CD4-positive, alpha-beta T cell treated with Interleukin-15 for 4 hours (primary cell): ENCODE measurements at regions not wholly inside any gene's neighbourhood (a gene's known extent, or its start where the extent isn't known, plus 50 kb on each side); places are given as distances from the start of the nearest gene placed in this dataset.
"Not testable (repeated sequence)": the region's sequence is repeated elsewhere in the genome, so short reads cannot be mapped to it uniquely, and the experiment has no call there.

Experiments used
- DNase-seq: peaks from one replicate; pipeline ENCODE4 v3.0.0-alpha.2; 2020; ENCODE audit warnings: low spot score

DNA sequence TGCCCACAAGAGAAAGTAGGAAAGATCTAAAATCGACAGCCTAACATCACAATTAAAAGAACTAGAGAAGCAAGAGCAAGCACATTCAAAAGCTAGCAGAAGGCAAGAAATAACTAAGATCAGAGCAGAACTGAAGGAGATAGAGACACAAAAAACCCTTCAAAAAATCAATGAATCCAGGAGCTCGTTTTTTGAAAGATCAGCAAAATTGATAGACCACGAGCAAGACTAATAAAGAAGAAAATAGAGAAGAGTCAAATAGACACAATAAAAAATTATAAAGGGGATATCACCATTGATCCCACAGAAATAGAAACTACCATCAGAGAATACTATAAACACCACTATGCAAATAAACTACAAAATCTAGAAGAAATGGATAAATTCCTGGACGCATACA lies 693.6 kb upstream of the SETBP1 start:
- not testable (repeated sequence) for DNase-seq

DNA sequence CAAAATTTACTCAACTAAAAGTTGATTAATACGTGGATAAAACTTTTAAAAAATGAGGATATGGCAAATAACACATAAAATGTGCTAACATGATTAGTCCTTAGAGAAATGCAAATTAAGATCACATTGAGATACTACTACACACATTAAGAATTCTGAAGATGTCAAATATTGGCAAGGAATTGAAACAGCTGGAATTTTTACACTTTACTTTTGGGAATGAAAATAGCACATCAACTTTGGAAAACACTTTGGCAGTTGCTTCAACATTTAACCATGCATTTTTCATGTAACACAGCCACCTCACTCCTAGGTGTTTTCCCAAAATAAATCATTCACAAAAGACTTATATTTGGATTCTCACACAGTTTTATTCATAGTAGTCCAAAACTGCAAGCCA lies 687.9 kb upstream of the SETBP1 start:
- no peak for DNase-seq

DNA sequence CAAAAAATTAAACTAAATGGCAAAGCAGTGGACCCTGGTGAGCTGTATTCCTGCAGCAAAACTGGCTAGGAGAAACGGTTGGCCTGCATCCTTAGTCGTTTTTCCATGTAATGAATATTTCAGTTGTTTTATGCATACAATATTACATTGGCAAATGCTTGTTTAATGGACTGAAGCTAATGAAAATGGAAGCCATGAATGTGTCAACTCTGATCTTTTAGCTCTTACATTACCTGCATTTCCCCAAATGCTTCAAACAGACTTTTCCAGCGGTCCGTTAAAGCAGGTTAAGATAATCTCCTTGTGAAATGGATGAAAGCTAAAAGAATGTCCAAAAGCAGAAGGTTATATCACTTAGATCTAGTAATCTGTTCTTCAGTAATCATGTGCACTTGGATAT lies 686.3 kb upstream of the SETBP1 start:
- no peak for DNase-seq

DNA sequence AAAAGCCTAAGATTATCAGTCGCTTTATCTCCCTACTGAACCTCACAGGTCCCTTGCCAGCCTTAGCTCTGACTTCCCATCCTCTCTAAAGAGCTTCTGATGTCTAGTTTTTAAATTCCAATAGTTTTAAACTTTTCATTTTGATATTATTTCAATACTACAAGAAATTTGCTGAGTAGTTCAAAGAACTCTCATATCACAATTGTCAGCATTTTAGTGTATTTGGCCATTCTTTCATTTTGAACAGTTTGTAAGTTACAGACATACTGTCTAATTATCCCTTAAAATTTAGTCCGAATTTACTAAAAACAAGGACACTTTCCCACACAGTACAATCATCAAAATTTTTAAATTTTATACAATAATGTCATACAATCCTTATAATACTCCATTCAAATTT lies 666.8 kb upstream of the SETBP1 start:
- no peak for DNase-seq

DNA sequence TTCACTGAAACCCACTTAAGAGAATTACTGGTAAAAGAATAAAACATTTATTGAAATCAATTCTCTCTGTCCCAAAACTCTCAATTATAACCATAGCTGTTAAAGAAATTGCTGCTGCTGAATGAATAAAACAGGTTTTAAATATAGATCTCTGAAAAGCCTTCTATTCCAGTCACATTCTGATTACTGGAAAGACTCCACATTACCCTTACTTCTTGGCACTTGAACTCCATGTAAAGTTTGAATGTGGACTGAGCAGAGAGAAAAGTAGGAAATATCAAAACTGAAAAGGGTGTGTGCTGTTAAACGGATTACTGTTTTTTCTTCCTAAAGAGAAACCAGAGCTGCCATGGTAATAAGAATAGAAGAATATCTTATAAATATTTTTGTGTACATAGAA lies 655.3 kb upstream of the SETBP1 start:
- DNase-seq = no peak

DNA sequence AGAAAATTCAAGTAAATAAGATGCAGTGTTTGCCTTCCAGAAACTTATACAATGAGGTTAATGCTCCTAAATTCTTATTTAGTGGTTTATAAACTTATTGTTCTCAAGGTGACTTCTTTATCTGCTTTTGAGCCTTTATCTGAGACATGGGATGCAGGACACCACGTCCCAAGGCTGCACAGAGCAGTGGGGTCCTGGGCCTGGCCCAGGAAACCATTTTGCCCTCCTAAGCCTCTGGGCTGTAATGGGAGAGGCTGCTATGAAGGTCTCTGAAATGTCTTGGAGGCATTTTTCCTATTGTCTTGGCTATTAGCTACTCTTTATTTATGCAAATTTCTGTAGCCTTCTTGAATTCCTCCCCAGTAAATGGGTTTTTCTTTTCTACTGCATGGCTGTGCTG lies 652.6 kb upstream of the SETBP1 start:
- no peak for DNase-seq

DNA sequence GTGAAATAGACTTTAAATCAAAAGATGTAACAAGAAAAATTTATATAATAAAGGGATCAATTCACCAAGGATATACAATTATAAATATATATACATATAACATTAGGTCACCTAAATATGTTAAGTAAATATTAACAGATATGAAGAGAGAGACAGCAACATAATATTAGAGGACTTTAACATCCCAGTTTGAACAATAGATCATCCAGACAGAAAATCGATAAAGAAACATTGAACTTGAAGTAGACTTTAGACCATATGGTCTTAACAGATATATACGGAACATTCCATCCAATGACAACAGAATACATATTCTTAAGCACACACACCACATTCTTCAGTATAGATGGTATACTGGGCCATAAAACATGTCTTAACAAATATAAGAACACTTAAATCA lies 649.6 kb upstream of the SETBP1 start:
- DNase-seq = no peak

DNA sequence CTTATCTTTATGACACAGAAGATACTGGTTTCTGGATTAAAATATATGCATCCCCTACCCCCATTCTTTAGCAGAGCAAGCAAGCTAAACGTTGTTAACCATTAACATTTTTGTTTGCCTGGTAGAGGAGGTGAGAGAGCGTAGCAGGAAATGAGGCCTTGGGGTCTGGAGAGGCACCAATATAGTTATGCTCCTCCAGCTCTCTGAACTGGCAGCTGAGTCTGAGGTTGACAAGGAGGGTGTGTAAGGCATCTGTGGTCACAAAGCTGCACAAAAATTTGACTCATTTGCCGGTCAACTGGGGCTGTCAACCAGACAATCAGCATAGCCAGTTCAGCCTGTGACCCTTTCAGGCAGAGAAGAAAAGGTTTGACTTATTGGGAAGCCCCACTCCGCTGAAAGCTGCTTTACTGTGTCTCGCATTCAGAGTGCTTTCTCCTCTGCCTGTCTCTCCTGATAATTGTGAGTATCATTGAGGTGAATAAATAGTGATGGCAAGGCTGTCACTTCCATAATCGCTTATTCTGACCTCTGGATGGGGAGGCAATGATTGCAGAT lies 647.5 kb upstream of the SETBP1 start:
- no peak for DNase-seq

DNA sequence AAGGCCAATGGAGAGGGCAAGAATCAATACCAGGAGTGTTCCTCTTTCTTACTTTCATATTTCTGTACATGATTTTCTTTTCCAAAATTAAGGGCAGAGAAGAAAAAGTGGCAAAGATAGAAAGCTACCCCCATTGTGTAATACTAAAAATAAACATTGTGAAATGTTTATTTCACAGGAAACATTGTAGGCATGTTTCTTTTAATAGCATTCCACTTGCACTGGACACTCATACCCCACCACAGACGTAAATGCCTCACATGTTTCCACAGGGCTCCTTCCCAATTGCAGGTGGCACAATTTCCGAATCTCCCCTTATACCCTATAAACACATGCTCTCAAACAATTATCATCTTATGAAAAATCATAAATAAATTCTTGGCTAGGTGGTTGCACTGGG lies 645.1 kb upstream of the SETBP1 start:
- no peak for DNase-seq

DNA sequence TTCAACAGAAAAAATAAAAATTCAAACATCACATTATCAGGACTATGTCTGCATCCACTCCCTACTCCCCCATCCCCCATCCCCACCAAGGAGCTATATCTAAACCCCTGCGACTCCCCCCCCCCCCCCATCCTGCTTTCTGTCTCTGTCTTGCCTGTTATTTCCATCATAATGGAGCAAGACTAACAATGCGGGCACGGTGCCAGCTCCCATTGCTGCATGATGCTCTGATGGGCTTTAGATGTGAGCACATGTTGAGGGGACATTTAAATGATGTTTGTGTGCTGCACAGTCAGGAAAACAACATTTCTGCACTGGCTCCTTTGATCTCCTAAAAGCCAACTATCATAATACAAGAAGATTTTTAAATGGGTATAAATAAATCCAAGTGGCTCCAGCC lies 644.2 kb upstream of the SETBP1 start:
- no peak for DNase-seq

DNA sequence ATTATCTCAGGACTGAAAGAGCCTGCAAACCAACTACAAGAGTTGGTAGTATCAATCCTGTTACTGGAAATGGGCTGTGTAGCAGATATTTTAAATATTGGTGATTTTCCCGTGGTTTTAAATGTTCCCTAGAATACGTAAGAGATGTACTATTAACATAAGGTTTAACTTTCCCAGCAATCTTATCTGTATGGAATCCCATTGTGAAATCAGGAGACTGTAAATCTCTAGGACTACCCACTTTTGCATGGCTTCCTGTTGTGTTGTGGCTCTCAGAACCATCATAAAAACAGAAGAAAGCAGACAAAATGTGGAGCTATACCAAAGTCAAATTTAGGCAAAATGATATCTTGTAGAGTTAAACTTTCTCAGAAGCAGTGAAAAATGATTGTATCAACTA lies 641.5 kb upstream of the SETBP1 start:
- no peak for DNase-seq

DNA sequence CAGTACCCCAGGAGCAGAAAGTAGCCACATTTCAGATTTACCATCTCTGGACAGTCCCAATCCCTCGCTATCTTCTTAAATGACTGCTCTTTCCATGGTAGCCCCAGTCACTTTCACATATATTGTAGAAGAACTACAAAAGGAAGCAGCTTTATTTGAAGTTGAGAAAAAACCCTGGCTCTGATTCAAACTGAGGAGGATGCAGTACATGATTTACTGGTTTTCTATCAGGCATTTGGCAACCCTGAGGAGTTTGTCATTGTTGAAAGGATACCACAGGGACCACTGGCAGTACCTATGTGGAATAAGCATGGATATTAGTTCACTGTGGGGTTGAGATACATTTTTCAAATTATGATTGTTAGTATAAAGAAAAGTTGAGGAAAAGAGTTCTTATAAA lies 640.9 kb upstream of the SETBP1 start:
- no peak for DNase-seq

DNA sequence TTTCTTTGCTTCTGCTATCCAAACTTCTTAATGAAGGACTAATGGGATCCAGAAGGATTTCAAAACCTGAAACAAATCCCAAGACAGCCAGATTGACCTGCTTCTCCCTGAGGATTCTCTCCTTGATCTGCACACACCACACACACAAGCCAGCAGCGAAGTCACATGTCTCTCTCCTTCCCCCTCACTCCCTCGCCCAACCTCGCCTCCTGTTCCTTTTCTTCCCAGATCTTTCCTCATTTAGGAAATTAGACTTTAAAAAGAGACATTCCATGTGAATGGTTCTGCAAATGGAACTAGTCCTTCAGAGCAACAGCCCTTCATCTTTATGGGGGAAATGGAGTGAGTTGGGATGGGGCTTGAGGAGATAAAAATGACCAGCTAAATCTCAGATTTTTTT lies 639.1 kb upstream of the SETBP1 start:
- no peak for DNase-seq

DNA sequence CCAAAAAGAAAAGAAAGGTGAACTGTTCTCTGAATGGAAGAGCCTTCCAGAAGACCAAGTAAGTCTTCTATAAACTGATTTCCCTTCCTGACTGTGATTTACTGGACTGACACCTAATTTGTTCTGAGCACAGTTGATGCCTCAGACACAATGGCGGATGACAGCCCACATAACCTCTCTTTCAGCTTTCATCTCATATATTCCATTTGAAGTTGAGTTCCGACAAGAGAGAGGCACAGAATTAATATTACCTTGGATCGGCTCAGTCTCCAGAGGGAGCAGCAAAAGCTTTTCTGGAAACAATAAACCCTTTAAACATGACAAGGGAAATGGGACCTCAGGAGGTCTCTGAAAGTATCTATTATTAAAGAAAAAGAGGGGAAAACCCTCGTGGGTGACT lies 638.7 kb upstream of the SETBP1 start:
- no peak for DNase-seq

DNA sequence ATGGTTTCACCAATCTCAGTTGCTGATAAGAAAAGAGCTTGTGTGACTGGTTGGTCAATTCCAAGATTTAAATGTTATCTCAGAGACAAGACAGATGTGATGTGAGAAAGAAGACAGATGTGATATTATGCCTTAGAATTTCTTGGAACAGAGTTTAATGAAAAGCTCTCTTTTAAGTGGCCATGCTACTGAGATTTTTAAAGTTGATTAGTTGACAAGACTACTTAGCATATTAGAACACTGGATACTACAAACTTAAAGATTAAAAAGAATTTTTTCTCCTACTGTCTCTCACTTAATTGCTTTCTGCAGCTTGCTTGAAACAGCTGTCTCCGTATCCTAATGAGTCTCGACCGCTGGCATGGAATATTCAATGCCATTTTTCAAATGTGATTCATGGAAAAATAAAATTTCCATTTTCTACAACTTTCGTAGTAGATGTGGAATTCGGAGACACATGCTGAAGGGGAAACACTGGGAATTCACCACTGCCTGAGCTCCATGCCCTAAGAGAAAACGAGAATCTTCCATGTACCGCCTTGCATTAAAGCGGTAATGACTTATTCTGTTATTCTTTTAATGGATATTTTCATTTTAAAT lies 634.2 kb upstream of the SETBP1 start:
- no peak for DNase-seq

DNA sequence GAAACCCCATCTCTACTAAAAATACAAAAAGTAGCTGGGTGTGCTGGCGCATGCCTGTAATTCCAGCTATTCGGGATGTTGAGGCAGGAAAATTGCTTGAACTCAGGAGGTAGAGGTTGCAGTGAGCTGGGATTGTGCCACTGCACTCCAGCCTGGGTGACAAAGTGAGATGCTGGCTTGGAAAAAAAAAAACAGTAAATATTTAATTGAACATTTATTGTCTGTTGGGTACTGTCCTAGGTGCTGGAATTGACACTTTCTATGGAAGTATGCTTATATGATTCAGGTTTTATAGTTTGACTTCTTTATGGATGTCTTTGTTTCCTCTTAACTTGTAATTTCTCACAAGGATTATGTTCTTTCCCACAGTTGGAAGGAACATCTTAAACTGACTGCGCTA lies 633.1 kb upstream of the SETBP1 start:
- DNase-seq = no peak

DNA sequence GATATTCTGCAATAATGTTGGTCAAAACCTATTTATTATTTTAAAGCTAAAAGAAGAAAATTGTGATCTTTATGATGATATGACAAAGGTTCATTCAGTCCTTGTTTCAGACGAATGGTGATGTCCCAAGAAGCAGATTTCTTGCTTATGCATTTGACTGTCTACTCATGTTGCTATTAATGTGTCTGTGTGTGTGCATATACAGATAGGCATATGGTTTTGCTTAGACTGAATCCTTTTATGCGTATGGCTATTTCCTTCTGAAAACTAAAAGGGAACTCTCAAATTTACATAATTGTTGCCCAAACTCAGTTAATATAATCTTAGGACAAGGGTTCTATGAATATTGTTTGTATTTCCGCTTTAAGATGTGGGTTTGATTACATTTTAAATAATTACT lies 632.3 kb upstream of the SETBP1 start:
- DNase-seq = no peak

DNA sequence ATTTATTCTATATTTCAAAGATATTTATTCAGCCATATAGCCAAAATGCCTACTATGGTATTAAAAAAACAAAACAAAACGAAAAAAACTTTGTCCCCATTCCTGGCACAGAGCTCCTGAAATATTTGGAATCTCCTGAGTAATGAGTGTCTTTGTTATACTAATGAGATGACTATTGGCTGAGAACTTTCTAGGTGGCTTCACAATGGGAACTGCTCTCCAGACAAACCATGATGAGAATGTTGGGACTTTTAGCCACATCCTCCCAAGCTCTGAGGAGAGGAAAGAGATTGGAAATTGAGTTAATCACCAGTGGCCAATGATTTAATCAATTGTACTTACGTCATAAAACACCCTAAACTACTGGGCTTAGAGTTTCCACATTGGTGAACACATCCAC lies 631.8 kb upstream of the SETBP1 start:
- DNase-seq = no peak

DNA sequence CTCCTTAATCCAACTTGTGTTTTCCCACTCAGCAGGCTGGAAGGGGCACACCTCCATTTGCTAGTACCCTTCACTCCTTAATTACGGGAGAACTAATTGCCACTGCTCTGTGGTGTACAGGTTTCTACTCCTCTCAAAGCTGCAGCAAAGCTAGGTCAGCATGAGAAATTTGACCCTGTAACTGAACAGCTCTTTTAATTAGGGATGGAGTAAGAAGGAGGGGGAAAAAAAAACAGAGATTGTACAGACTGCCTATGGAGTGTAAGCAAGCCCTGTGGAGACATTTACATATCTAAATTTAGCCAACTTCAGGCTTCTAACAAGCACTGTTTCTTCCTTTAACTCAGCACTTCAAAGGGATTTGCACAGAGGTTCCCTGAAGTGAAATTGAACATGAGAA lies 629.7 kb upstream of the SETBP1 start:
- no peak for DNase-seq

DNA sequence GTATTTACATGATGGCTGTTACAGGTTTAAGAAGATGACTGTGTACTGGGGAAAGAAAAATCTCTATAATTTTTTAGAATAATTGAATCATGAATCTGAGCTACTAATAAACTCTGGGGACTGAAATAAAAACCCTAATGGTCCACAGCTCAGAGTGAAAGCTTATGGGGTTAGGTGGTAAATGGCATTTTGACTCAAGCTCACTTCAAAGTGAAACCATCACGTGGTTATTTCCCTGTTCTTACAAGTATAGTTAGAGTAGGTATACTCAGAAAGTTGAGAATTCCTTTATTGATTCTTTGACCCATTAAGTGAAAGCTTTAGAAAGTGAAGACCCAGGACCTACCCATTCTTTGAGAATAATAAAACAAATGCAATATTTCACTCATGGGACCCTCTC lies 626.2 kb upstream of the SETBP1 start:
- no peak for DNase-seq

DNA sequence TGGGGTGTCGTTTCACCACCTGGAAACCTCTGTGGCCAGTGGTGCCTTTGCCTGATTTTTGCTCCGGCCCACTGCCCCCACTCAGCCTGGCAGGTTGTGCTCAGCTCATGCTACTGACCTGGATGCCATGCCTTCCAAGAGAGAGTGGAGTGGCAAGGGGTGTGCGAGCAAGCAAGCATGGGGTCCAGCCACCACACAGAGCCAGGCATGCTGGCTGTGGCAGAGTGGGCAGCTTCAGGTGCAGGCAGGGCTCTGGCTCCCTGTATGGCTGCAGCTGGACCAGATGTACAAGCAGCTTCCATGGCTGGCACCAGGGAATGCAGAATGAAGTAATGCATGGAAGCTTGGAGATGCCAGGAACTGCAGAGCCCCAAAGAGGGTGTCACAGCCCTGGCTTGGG lies 620.5 kb upstream of the SETBP1 start:
- no peak for DNase-seq

DNA sequence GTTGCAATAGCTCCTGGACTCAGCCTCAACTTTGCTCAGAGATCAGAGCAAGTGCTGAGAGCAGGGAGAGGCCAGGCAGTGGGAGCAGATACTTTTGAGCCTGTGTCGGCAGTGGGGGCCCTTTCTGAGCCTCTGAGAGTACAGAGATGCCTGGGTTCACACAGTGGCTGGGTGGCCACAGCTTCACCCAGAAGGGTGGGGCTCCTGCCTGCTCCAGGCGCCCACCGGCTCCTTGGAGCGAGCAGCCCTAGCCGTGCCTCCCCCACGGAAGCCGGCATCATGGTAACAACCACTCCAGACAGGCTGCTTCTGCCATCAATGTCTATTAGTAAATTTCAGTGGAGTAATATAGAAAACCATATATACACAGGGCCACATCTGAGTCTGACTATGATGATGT lies 619.2 kb upstream of the SETBP1 start:
- DNase-seq = no peak

DNA sequence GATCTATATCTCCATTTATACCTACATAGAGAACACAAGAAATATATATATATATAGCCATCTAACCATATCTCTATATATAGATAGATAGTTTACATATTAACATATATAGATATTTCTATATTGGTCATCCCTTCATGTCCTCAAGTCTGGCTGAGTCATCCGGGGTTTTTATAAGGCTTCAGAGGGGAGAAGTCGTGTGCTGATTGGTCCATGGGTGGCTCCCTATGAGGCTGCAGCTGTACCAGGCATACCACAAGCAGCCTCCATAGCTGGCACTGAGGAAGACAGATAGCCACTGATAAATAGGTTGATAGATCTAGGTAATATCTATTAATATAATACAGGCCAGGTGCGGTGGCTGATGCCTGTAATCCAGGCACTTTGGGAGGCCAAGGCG lies 618.3 kb upstream of the SETBP1 start:
- no peak for DNase-seq

DNA sequence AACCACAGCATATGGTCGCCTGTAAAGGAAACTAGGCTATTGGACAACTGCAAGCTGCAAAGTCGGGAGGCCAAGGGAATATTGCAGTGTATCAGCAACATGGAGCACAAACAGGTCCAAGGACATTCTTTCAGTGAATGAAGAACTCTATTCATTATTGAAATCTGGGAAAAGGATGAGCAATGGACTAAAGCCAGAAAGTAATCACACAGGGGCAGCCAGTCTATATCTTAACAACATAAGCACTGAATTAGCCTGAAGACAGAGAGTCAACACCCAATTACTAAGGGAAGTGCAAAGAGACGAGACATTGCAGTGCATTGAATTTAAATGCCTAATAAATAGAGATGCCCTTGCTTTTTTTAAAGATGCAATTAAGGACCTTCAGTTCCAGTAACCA lies 615.5 kb upstream of the SETBP1 start:
- no peak for DNase-seq

DNA sequence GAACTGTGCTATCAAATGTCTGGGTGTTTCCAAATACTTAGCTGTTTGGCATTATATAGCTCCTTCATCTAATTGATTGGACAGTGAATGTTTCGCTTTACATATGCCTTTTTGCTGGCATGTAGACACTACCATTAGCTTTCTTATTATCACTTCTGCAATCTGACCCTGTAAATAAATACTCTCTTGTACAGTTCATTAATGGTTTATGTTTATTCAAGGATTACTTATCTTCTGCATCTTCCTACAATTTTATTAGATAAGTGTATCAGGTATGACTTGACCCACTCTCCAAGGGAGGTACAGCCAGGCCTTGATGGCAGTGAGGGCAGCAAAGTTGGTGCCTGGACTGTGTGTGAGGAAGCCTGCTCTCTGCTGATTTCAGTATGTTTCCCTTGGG lies 614.1 kb upstream of the SETBP1 start:
- DNase-seq = no peak
